ENCODE measurements at regions not wholly inside any gene's neighbourhood (a gene's known extent, or its start where the extent isn't known, plus 50 kb on each side); places are given as distances from the start of the nearest gene placed in this dataset.

GRCh38 chr12:87511371-87511770 lies 517.8 kb downstream of the C12orf50 start:
- CTCF ChIA-PET: no interaction called here

More at GRCh38 chr12:87511371-87511770, 517.8 kb downstream of the C12orf50 start:
- DNase-seq (ENCODE audit: low read depth, low spot score) (no peak), FAIRE-seq (no peak)
- no peaks in the 10 kb centered on the region for H3K79me2 ChIP-seq (ENCODE audit: control insufficient read depth, insufficient read depth, low read length)
- TF ChIP-seq, protein P1, sequence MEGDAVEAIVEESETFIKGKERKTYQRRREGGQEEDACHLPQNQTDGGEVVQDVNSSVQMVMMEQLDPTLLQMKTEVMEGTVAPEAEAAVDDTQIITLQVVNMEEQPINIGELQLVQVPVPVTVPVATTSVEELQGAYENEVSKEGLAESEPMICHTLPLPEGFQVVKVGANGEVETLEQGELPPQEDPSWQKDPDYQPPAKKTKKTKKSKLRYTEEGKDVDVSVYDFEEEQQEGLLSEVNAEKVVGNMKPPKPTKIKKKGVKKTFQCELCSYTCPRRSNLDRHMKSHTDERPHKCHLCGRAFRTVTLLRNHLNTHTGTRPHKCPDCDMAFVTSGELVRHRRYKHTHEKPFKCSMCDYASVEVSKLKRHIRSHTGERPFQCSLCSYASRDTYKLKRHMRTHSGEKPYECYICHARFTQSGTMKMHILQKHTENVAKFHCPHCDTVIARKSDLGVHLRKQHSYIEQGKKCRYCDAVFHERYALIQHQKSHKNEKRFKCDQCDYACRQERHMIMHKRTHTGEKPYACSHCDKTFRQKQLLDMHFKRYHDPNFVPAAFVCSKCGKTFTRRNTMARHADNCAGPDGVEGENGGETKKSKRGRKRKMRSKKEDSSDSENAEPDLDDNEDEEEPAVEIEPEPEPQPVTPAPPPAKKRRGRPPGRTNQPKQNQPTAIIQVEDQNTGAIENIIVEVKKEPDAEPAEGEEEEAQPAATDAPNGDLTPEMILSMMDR (IDR thresholded peaks at IDR 0.05; ENCODE audit: extremely low read depth in 1 of 2, insufficient read depth in 1 of 2, low read depth in 1 of 2, low read length in 2 of 2): no peak
- TF ChIP-seq POLR2AphosphoS5 (IDR thresholded peaks at IDR 0.05; ENCODE audit: insufficient read depth, low read depth, low read length) (no peak), JUN (IDR thresholded peaks at IDR 0.05; ENCODE audit: borderline replicate concordance, insufficient read depth, insufficient read length, low read depth) (no peak), FOS (IDR thresholded peaks at IDR 0.05; ENCODE audit: borderline replicate concordance, insufficient read depth, low read length) (no peak), GATA2 (IDR thresholded peaks at IDR 0.05; ENCODE audit: insufficient read depth, insufficient read length, low read depth, low read length) (no peak), POLR2A (IDR thresholded peaks at IDR 0.05; ENCODE audit: low read depth, low read length) (no peak), MYC (IDR thresholded peaks at IDR 0.05; ENCODE audit: low read depth, low read length) (no peak), EZH2 (IDR thresholded peaks at IDR 0.05; ENCODE audit: borderline replicate concordance, low read depth, low read length, severe bottlenecking) (no peak)
- TF ChIP-seq, protein P2, sequence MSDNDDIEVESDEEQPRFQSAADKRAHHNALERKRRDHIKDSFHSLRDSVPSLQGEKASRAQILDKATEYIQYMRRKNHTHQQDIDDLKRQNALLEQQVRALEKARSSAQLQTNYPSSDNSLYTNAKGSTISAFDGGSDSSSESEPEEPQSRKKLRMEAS (IDR thresholded peaks at IDR 0.05; ENCODE audit: insufficient read depth, insufficient read length): no peak
- no peaks in the 10 kb centered on the region for H3K36me3 ChIP-seq (ENCODE audit: control insufficient read depth in 2 of 2, extremely low read depth in 1 of 2, insufficient read depth in 2 of 2, low read length in 2 of 2)
- H3K9ac ChIP-seq (replicated peaks; ENCODE audit: extremely low read depth, insufficient read depth, low read length): no peak overlapping the region
- H4K20me1 ChIP-seq (replicated peaks; ENCODE audit: control insufficient read depth, extremely low read depth, insufficient read depth, low read length): no peaks in the 10 kb centered on the region
- H3K4me1 ChIP-seq (ENCODE audit: control insufficient read depth, extremely low read depth, insufficient read depth, low read length): no peaks in the 10 kb centered on the region
- H3K27me3 ChIP-seq (ENCODE audit: control insufficient read depth in 2 of 2, insufficient read depth in 2 of 2, low read length in 2 of 2): no peaks in the 10 kb centered on the region
- H3K27ac ChIP-seq (ENCODE audit: insufficient read depth, low read depth, low read length): no peak overlapping the region
- no peak overlapping the region for H2AFZ ChIP-seq (ENCODE audit: low read depth, low read length)
- POLR2A ChIA-PET: no interaction called here
- intact Hi-C loops (cut with micrococcal nuclease) (no loop called here), dilution Hi-C loops (cut with MboI; ENCODE audit: extremely low pct_ligation_motif_present, low sequenced_read_pairs) (no loop called here)
- no peak overlapping the region for H3K4me2 ChIP-seq (ENCODE audit: insufficient read depth, low read length)
- no peaks in the 10 kb centered on the region for H3K9me3 ChIP-seq (replicated peaks; ENCODE audit: control insufficient read depth, insufficient read depth, low read length)
- H3K4me3 ChIP-seq (replicated peaks in 1 of 3; ENCODE audit: insufficient read depth in 1 of 3, low read depth in 1 of 3, low read length in 3 of 3): no peak overlapping the region
- BruUV-seq (replicated peaks): no TSS peak
- H3K9me1 ChIP-seq (replicated peaks; ENCODE audit: control insufficient read depth, extremely low read depth, insufficient read depth, low read length): no peaks in the 10 kb centered on the region

All from endothelial cell of umbilical vein (primary cell).